Fibroblast of the aortic adventitia (primary cell): ENCODE measurements at regions not wholly inside any gene's neighbourhood (a gene's known extent, or its start where the extent isn't known, plus 50 kb on each side); places are given as distances from the start of the nearest gene placed in this dataset. TPM values are rescaled to one million over a fixed set of nuclear protein-coding genes. Genes with fewer than 3 reads are reported as not detected.

ENCODE experiments used
- DNase-seq: peaks from one replicate; pipeline ENCODE4 v3.0.0-alpha.2; 2010; ENCODE audit warnings: low read depth
- H3K4me3 ChIP-seq: 2 replicates; pipeline ENCODE4 v1.5.1; 2011; ENCODE audit warnings: low read depth, mild to moderate bottlenecking, control low read depth, low read length, moderate library complexity
- CTCF ChIP-seq: IDR thresholded peaks from 2 replicates; pipeline ENCODE4 v1.5.1; 2011; ENCODE audit warnings: mild to moderate bottlenecking, low read length, control low read depth, inconsistent platforms; ENCODE audit not compliant: insufficient read depth
- small RNA-seq: library from RNA; depleted of rRNA; stranded (forward); fragments of <200 nt; gene quantifications from one replicate; pipeline ENCODE3, GENCODE V24; 2012

DNA sequence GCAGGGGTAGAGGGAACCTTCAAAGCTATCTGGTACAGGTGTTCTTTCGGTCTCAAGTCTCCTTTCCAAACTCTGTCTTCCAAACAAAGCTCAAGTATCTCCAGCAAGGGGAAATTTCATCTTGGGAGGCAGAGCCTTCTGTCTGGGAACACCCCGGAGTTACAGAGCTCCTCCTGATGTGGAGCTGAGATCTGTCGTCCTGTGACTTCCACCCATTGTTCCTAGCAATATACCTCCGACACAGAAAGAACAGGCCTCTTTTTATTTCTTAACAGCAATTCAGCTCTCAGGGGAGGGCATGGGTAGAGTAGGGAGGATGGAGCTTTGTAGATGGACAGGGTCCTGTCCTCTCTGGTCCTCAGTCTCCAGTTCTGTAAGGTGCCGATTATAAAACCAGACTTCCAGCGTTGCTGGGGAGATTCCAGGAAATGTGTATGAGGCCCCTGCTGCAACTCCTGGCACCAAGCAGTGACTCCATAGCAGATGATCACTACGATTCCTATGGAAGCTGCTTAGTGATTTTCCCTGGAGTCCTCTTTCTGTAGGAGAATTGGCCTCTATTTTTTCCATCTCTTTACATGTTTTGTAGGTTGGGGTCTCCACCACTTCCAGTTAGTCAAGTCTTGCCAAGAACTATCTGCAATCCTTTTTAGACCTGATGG, 56.0 kb upstream of the ARGLU1 start:
- DNase-seq: no peak
- TF ChIP-seq CTCF: no peak

GRCh38 chr13:106621833-106622232, 53.9 kb upstream of the ARGLU1 start:
- no peak for DNase-seq
- H3K4me3 ChIP-seq: no peak overlapping the region
- TF ChIP-seq CTCF: no peak

More for the DNA sequence above, 56.0 kb upstream of the ARGLU1 start:
- no peak overlapping the region for H3K4me3 ChIP-seq

- peak overlapping the region; percentile 35 for H3K4me3 ChIP-seq
- DNase-seq: peak; percentile 72
- TF ChIP-seq CTCF: peak; percentile 90
These were observed 52.0 kb upstream of the ARGLU1 start for GRCh38 chr13:106619688-106620555.

Small RNA genes in the stretch of these regions (small RNA-seq; reads per million reads assigned to genes)
- gene MIR1267: not detected
- 3.8 reads per million, percentile 85 among the genes with 10 or more reads in this experiment for gene SNORD31B
